IMR-90 (cell line): ENCODE measurements at regions not wholly inside any gene's neighbourhood (a gene's known extent, or its start where the extent isn't known, plus 50 kb on each side); places are given as distances from the start of the nearest gene placed in this dataset.
"Not testable (repeated sequence)": the region's sequence is repeated elsewhere in the genome, so short reads cannot be mapped to it uniquely, and the experiment has no call there.

Experiments
- ATAC-seq: fragments of 200-7000 bp; cut with Tn5 transposase; 2 replicates; pipeline ENCODE4 v1.9.1; 2020; ENCODE audit warnings: low read depth, mild to moderate bottlenecking, moderate library complexity
- BruUV-seq: library from RNA; stranded (reverse); fragments of 400-500 nt; replicated peaks from 2 replicates; lab custom pipeline; 2021; lab: Mats Ljungman, UMichigan
- CTCF ChIA-PET: fragments of 300-600 bp; formaldehyde crosslinking; extraction: SDS; loops from one replicate; lab custom pipeline; 2021; ENCODE audit warnings: antibody characterized with exemption; lab: Yijun Ruan, JAX
- POLR2A ChIA-PET: fragments of 300-600 bp; sonication (Branson Sonifier 250); formaldehyde crosslinking; loops from one replicate; lab custom pipeline; 2022; ENCODE audit warnings: antibody characterized with exemption; ENCODE audit not compliant: unreplicated experiment; lab: Charles Lee
- DNase-seq: peaks from one replicate; pipeline ENCODE4 v3.0.0; 2013
- H2AFZ ChIP-seq: replicated peaks from 2 replicates; pipeline ENCODE3; 2013; ENCODE audit warnings: low read length, mild to moderate bottlenecking; ENCODE audit not compliant: poor library complexity
- H2AK5ac ChIP-seq: 2 replicates; pipeline ENCODE4 v1.6.1; 2013; ENCODE audit warnings: low read depth, low read length, inconsistent platforms
- H2AK9ac ChIP-seq: replicated peaks from 2 replicates; pipeline ENCODE3; 2013; ENCODE audit warnings: mild to moderate bottlenecking, low read depth, low read length, moderate library complexity; ENCODE audit not compliant: poor library complexity
- H2BK120ac ChIP-seq: 2 replicates; pipeline ENCODE4 v1.6.1; 2013; ENCODE audit warnings: low read depth, low read length, inconsistent platforms
- H2BK15ac ChIP-seq: 3 replicates; pipeline ENCODE4 v1.6.1; 2013; ENCODE audit warnings: low read depth, low read length, inconsistent platforms
- H2BK20ac ChIP-seq: 2 replicates; pipeline ENCODE4 v1.6.1; 2013; ENCODE audit warnings: low read depth, mild to moderate bottlenecking, inconsistent platforms, low read length, moderate library complexity
- H2BK5ac ChIP-seq: 2 replicates; pipeline ENCODE4 v1.6.1; 2013; ENCODE audit warnings: mild to moderate bottlenecking, low read depth, low read length, inconsistent platforms; ENCODE audit not compliant: poor library complexity, severe bottlenecking
- H3K14ac ChIP-seq: replicated peaks from 2 replicates; pipeline ENCODE4 v1.6.1; 2013; ENCODE audit warnings: low read depth, low read length, inconsistent platforms
- H3K18ac ChIP-seq: 2 replicates; pipeline ENCODE4 v1.6.1; 2013; ENCODE audit warnings: low read depth, low read length, control low read depth
- H3K23ac ChIP-seq: 2 replicates; pipeline ENCODE4 v1.6.1; 2013; ENCODE audit warnings: low read depth, low read length, inconsistent platforms
- H3K27ac ChIP-seq: 2 replicates; pipeline ENCODE4 v1.5.1; 2013; ENCODE audit warnings: mild to moderate bottlenecking, control low read depth, low read length; ENCODE audit not compliant: insufficient read depth
- H3K27me3 ChIP-seq: 2 replicates; pipeline ENCODE4 v1.6.1; 2013; ENCODE audit warnings: low read length; ENCODE audit not compliant: control insufficient read depth, insufficient read depth
- H3K36me3 ChIP-seq: 2 replicates; pipeline ENCODE4 v1.6.1; 2013; ENCODE audit warnings: low read length, mixed read lengths; ENCODE audit not compliant: control insufficient read depth, insufficient read depth
- H3K4ac ChIP-seq: 2 replicates; pipeline ENCODE4 v1.6.1; 2013; ENCODE audit warnings: low read depth, low read length, inconsistent platforms
- H3K4me1 ChIP-seq: 2 replicates; pipeline ENCODE4 v1.6.1; 2013; ENCODE audit warnings: low read length, mixed read lengths; ENCODE audit not compliant: control insufficient read depth, insufficient read depth
- H3K4me2 ChIP-seq: 2 replicates; pipeline ENCODE4 v1.6.1; 2013; ENCODE audit warnings: low read depth, mild to moderate bottlenecking, control low read depth, low read length, moderate library complexity
- H3K4me3 ChIP-seq: 2 replicates; pipeline ENCODE4 v1.5.1; 2013; ENCODE audit warnings: low read depth, mild to moderate bottlenecking, control low read depth, low read length, moderate library complexity; ENCODE audit not compliant: insufficient read depth
- H3K56ac ChIP-seq: 2 replicates; pipeline ENCODE4 v1.6.1; 2013; ENCODE audit warnings: low read length, inconsistent platforms; ENCODE audit not compliant: insufficient read depth; ENCODE audit errors: extremely low read depth
- H3K79me1 ChIP-seq, 2 experiments: 2 replicates each; pipeline ENCODE4 v1.6.1; 2013; ENCODE audit warnings: low read length in 2 of 2, inconsistent platforms in 1 of 2, low read depth in 1 of 2
- H3K9ac ChIP-seq: 2 replicates; pipeline ENCODE4 v1.6.1; 2013; ENCODE audit warnings: low read depth, low read length, control low read depth
- H3K9me1 ChIP-seq: 2 replicates; pipeline ENCODE4 v1.6.1; 2013; ENCODE audit warnings: low read length, inconsistent platforms; ENCODE audit not compliant: insufficient read depth
- H3K9me3 ChIP-seq: 2 replicates; pipeline ENCODE4 v1.6.1; 2013; ENCODE audit warnings: low read length; ENCODE audit not compliant: control insufficient read depth, insufficient read depth
- H4K20me1 ChIP-seq: 2 replicates; pipeline ENCODE4 v1.6.1; 2013; ENCODE audit warnings: low read length, inconsistent platforms; ENCODE audit not compliant: insufficient read depth
- H4K5ac ChIP-seq: 2 replicates; pipeline ENCODE4 v1.6.1; 2013; ENCODE audit warnings: mild to moderate bottlenecking, low read depth, low read length, control low read depth
- H4K8ac ChIP-seq, 2 experiments: 2 replicates each; pipeline ENCODE4 v1.6.1; 2013; ENCODE audit warnings: low read depth in 2 of 2, low read length in 2 of 2, control low read depth in 1 of 2, inconsistent platforms in 1 of 2
- H4K91ac ChIP-seq: 2 replicates; pipeline ENCODE4 v1.6.1; 2013; ENCODE audit warnings: low read depth, low read length, inconsistent platforms; ENCODE audit not compliant: insufficient read depth
- CTCF ChIP-seq: conservative IDR thresholded peaks from 2 replicates; pipeline ENCODE4 v1.5.1; 2012; ENCODE audit warnings: mild to moderate bottlenecking, low read depth, low read length, improper control_type of control experiment
- FOS ChIP-seq: fragments of 150-350 bp; IDR thresholded peaks from 2 replicates; pipeline ENCODE4 v1.6.1; 2016; ENCODE audit warnings: low read depth, low read length
- MAFK ChIP-seq: IDR thresholded peaks from 2 replicates; pipeline ENCODE4 v1.6.1; 2012; ENCODE audit warnings: low read depth, low read length, improper control_type of control experiment
- RCOR1 ChIP-seq: IDR thresholded peaks from 2 replicates; pipeline ENCODE4 v1.6.1; 2012; ENCODE audit warnings: mild to moderate bottlenecking, low read length, improper control_type of control experiment; ENCODE audit not compliant: insufficient replicate concordance
- RFX5 ChIP-seq: IDR thresholded peaks from 2 replicates; pipeline ENCODE4 v1.8.0; 2012; ENCODE audit warnings: low read depth, mild to moderate bottlenecking, low read length, moderate library complexity
- WGBS, 2 experiments: methylation state at CpG; one replicate each; pipeline versions ENCODE4 v1.1.5 to v1.1.7; 2013; ENCODE audit warnings: missing lambda C conversion rate in 2 of 2; ENCODE audit not compliant: insufficient read length in 1 of 2; ENCODE audit errors: extremely low coverage in 2 of 2; 5-methylcytosine and 5-hydroxymethylcytosine counted together
- dilution Hi-C: fragments of 300-500 bp; cut with HindIII; formaldehyde crosslinking; loops from one replicate; pipeline ENCODE4 v1.14.3; 2018; ENCODE audit warnings: low sequenced_read_pairs; ENCODE audit not compliant: unreplicated experiment
- in situ Hi-C: fragments of 300-500 bp; cut with MboI; formaldehyde crosslinking; loops from 3 replicates; pipeline ENCODE4 v1.14.3; 2019; ENCODE audit warnings: low sequenced_read_pairs, inconsistent platforms, mixed read lengths
- intact Hi-C: fragments of 100-400 bp; cut with micrococcal nuclease; formaldehyde crosslinking; loops from 2 replicates; pipeline ENCODE4 v1.10.0; 2022

DNA sequence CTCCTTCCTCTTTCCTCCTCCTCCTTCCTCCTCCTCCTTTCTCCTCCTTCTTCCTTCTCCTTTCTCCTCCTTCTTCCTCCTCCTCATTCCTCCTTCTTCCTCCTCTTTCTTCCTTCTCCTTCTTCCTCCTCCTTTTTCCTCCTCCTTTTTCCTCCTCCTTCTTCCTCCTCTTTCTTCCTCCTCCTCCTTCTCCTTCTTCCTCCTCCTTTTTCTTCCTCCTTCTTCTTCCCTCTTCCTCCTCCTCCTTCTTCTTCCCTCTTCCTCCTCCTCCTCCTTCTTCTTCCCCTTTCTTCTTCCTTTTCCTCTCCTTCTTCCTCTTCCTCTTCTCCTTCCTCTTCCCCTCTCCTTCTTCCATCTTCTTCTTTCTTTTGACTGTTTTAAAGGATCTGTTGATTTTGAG lies 538.8 kb downstream of the TMEM38B start:
- Histone ChIP-seq H4K5ac (no peak overlapping the region), H3K9me1 (no peaks in the 10 kb centered on the region), H2AK5ac (no peak overlapping the region), H4K8ac (no peak overlapping the region), H3K27me3 (no peaks in the 10 kb centered on the region), H2BK120ac (no peak overlapping the region), H2AK9ac (no peak overlapping the region), H3K9ac (no peak overlapping the region), H4K91ac (no peak overlapping the region), H3K4ac (no peak overlapping the region), H3K4me1 (no peaks in the 10 kb centered on the region), H3K56ac (no peak overlapping the region), H3K18ac (no peak overlapping the region), H3K14ac (no peak overlapping the region), H2BK15ac (no peak overlapping the region), H3K4me3 (no peak overlapping the region), H2BK5ac (no peak overlapping the region), H3K79me1 (no peaks in the 10 kb centered on the region), H3K4me2 (no peak overlapping the region), H3K23ac (no peak overlapping the region), H2AFZ (no peak overlapping the region), H4K20me1 (no peaks in the 10 kb centered on the region), H3K27ac (no peak overlapping the region), H2BK20ac (no peak overlapping the region), H3K36me3 (no peaks in the 10 kb centered on the region), H3K9me3 (peaks cover 8% of the 10 kb centered on the region)
- TF ChIP-seq MAFK (no peak), CTCF (no peak), RFX5 (no peak), FOS (no peak), RCOR1 (no peak)
- no TSS peak for BruUV-seq
- intact Hi-C loops (no loop called here), dilution Hi-C loops (no loop called here), in situ Hi-C loops (no loop called here)
- DNase-seq (no peak), ATAC-seq (no peak)
- ChIA-PET CTCF (no interaction called here), POLR2A (no interaction called here)

- H2AK5ac ChIP-seq, POLR2A ChIA-PET, H3K18ac ChIP-seq, H2BK120ac ChIP-seq, H3K9ac ChIP-seq, ATAC-seq, in situ Hi-C loops, H4K8ac ChIP-seq, H2BK20ac ChIP-seq, H3K56ac ChIP-seq, H4K5ac ChIP-seq, H3K4ac ChIP-seq, DNase-seq, H3K79me1 ChIP-seq, H3K14ac ChIP-seq, dilution Hi-C loops, H4K20me1 ChIP-seq, BruUV-seq, H2AK9ac ChIP-seq, H3K9me3 ChIP-seq, CTCF ChIA-PET, H3K27me3 ChIP-seq, H2AFZ ChIP-seq, H3K4me1 ChIP-seq, H3K23ac ChIP-seq, H2BK15ac ChIP-seq, H3K27ac ChIP-seq, H4K91ac ChIP-seq, H3K36me3 ChIP-seq, intact Hi-C loops, H3K4me3 ChIP-seq, H3K9me1 ChIP-seq, H2BK5ac ChIP-seq, H3K4me2 ChIP-seq: not testable (repeated sequence)
- no CpG with 5 or more reads among the region's 10 CpGs for WGBS, 2 experiments
Observed at GRCh38 chr9:106260908-106261307, 566.6 kb downstream of the TMEM38B start.
